MCF 10A (cell line): ENCODE measurements at regions not wholly inside any gene's neighbourhood (a gene's known extent, or its start where the extent isn't known, plus 50 kb on each side); places are given as distances from the start of the nearest gene placed in this dataset. TPM values are rescaled to one million over a fixed set of nuclear protein-coding genes. Genes with fewer than 3 reads are reported as not detected.
A peak's percentile ranks its signal among the peaks of the same experiment; 100 is the strongest.

ENCODE experiments used
- BruUV-seq: library from RNA; stranded (reverse); fragments of 400-500 nt; replicated peaks from 2 replicates; lab custom pipeline; 2021; lab: Mats Ljungman, UMichigan
- CTCF ChIA-PET: fragments of 300-600 bp; sonication (Branson Sonifier 250); formaldehyde crosslinking; extraction: SDS; loops from one replicate; lab custom pipeline; 2021; ENCODE audit warnings: antibody characterized with exemption, inconsistent platforms; lab: Yijun Ruan, JAX
- POLR2A ChIA-PET: fragments of 300-600, 350-650 bp; sonication (Branson Sonifier 250); formaldehyde crosslinking; extraction: SDS; loops from one replicate; lab custom pipeline; 2020; ENCODE audit warnings: antibody characterized with exemption, inconsistent platforms; lab: Yijun Ruan, JAX
- DNase-seq: peaks from one replicate; pipeline ENCODE4 v3.0.0-alpha.2; 2018; ENCODE audit not compliant: unreplicated experiment
- H3K27ac Mint-ChIP-seq: one replicate; pipeline ENCODE4 v1.8.0; 2022; ENCODE audit warnings: mild to moderate bottlenecking, low read depth, mixed read lengths; ENCODE audit not compliant: unreplicated experiment
- H3K27me3 Mint-ChIP-seq: one replicate; pipeline ENCODE4 v1.8.0; 2022; ENCODE audit warnings: mixed read lengths; ENCODE audit not compliant: insufficient read depth, unreplicated experiment
- H3K36me3 Mint-ChIP-seq: one replicate; pipeline ENCODE4 v1.8.0; 2022; ENCODE audit warnings: mild to moderate bottlenecking, moderate library complexity, mixed read lengths; ENCODE audit not compliant: insufficient read depth, unreplicated experiment
- H3K4me1 Mint-ChIP-seq: one replicate; pipeline ENCODE4 v1.8.0; 2022; ENCODE audit warnings: mixed read lengths; ENCODE audit not compliant: insufficient read depth, unreplicated experiment
- H3K4me3 Mint-ChIP-seq: one replicate; pipeline ENCODE4 v1.8.0; 2022; ENCODE audit warnings: mild to moderate bottlenecking, moderate library complexity, mixed read lengths; ENCODE audit not compliant: unreplicated experiment
- H3K9me3 Mint-ChIP-seq: one replicate; pipeline ENCODE4 v1.8.0; 2022; ENCODE audit warnings: mixed read lengths; ENCODE audit not compliant: unreplicated experiment
- CTCF ChIP-seq: fragments of 200-600 bp; IDR thresholded peaks from one replicate; pipeline ENCODE4 v1.8.0; 2022; ENCODE audit warnings: antibody characterized with exemption, mild to moderate bottlenecking; ENCODE audit not compliant: unreplicated experiment
- intact Hi-C: fragments of 100-400 bp; cut with micrococcal nuclease; formaldehyde crosslinking; loops from 2 replicates; pipeline ENCODE4 v1.14.1; 2022
- microRNA-seq: library from miRNA; unstranded; fragments of <30 nt; microRNA quantifications from one replicate; pipeline ENCODE4 v1.2.0, GENCODE V29; 2022

- Mint-ChIP-seq H3K4me1 (no peaks in the 10 kb centered on the region), H3K36me3 (no peaks in the 10 kb centered on the region), H3K4me3 (no peak overlapping the region), H3K27ac (no peak overlapping the region), H3K9me3 (peaks cover 9% of the 10 kb centered on the region), H3K27me3 (peaks cover 31% of the 10 kb centered on the region)
- ChIA-PET CTCF (no interaction called here), POLR2A (no interaction called here)
- intact Hi-C loops: no loop called here
- BruUV-seq: no TSS peak
- no peak for DNase-seq
- no peak for TF ChIP-seq CTCF
Measured at GRCh38 chrX:73903941-73904340, 51.4 kb upstream of the XIST start.

Small RNA genes lying in the stretch of these regions (microRNA-seq; reads per million reads assigned to microRNA genes)
- not detected for gene MIR374B
- gene MIR374C: not detected
- 361 reads per million, percentile 81 among the genes with 10 or more reads in this experiment for gene MIR421
